ENCODE measurements at regions not wholly inside any gene's neighbourhood (a gene's known extent, or its start where the extent isn't known, plus 50 kb on each side); places are given as distances from the start of the nearest gene placed in this dataset.

GRCh38 chr12:98403936-98404335, 111.5 kb upstream of the TMPO start:
- TF ChIP-seq RFX5 (IDR thresholded peaks at IDR 0.05; ENCODE audit: low read depth, low read length) (no peak), CHD2 (IDR thresholded peaks at IDR 0.05; ENCODE audit: borderline replicate concordance, low read depth, low read length) (no peak), ZNF274 (IDR thresholded peaks at IDR 0.05; ENCODE audit: insufficient read depth, insufficient read length) (no peak), ZNF24 (IDR thresholded peaks at IDR 0.05) (no peak), POLR2AphosphoS5 (IDR thresholded peaks at IDR 0.05; ENCODE audit: low read length) (no peak), POLR2A (IDR thresholded peaks at IDR 0.05; ENCODE audit: low read depth, low read length) (no peak), SMC3 (IDR thresholded peaks at IDR 0.05; ENCODE audit: borderline replicate concordance, low read length) (no peak), JUND (IDR thresholded peaks at IDR 0.05; ENCODE audit: low read depth, low read length) (no peak), TAF1 (IDR thresholded peaks at IDR 0.05; ENCODE audit: borderline replicate concordance, low read depth, low read length) (no peak)
- TF ChIP-seq, protein P1, sequence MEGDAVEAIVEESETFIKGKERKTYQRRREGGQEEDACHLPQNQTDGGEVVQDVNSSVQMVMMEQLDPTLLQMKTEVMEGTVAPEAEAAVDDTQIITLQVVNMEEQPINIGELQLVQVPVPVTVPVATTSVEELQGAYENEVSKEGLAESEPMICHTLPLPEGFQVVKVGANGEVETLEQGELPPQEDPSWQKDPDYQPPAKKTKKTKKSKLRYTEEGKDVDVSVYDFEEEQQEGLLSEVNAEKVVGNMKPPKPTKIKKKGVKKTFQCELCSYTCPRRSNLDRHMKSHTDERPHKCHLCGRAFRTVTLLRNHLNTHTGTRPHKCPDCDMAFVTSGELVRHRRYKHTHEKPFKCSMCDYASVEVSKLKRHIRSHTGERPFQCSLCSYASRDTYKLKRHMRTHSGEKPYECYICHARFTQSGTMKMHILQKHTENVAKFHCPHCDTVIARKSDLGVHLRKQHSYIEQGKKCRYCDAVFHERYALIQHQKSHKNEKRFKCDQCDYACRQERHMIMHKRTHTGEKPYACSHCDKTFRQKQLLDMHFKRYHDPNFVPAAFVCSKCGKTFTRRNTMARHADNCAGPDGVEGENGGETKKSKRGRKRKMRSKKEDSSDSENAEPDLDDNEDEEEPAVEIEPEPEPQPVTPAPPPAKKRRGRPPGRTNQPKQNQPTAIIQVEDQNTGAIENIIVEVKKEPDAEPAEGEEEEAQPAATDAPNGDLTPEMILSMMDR (IDR thresholded peaks at IDR 0.05 in 2 of 3, conservative IDR thresholded peaks at IDR 0.05 in 1 of 3; ENCODE audit: control insufficient read depth in 2 of 3, extremely low read depth in 1 of 3, insufficient read depth in 1 of 3, low read depth in 3 of 3, low read length in 3 of 3): no peak
